Body of pancreas (tissue), 4 donors: ENCODE measurements at regions not wholly inside any gene's neighbourhood (a gene's known extent, or its start where the extent isn't known, plus 50 kb on each side); places are given as distances from the start of the nearest gene placed in this dataset.

ENCODE experiments used
- CTCF ChIP-seq, 7 experiments: fragments of 450-650 bp in 4 of 7; fragments of 200-600 bp in 3 of 7; sonication (generic) in 3 of 7; IDR thresholded peaks; one replicate each; pipeline ENCODE4 v1.5.1; 2016 to 2019; ENCODE audit warnings: antibody characterized with exemption in 7 of 7
- POLR2A ChIP-seq, 3 donors: fragments of 450-650 bp; IDR thresholded peaks; one replicate each; pipeline ENCODE4 v1.6.1; 2016; ENCODE audit warnings: antibody characterized with exemption in 3 of 3, mild to moderate bottlenecking in 2 of 3

DNA sequence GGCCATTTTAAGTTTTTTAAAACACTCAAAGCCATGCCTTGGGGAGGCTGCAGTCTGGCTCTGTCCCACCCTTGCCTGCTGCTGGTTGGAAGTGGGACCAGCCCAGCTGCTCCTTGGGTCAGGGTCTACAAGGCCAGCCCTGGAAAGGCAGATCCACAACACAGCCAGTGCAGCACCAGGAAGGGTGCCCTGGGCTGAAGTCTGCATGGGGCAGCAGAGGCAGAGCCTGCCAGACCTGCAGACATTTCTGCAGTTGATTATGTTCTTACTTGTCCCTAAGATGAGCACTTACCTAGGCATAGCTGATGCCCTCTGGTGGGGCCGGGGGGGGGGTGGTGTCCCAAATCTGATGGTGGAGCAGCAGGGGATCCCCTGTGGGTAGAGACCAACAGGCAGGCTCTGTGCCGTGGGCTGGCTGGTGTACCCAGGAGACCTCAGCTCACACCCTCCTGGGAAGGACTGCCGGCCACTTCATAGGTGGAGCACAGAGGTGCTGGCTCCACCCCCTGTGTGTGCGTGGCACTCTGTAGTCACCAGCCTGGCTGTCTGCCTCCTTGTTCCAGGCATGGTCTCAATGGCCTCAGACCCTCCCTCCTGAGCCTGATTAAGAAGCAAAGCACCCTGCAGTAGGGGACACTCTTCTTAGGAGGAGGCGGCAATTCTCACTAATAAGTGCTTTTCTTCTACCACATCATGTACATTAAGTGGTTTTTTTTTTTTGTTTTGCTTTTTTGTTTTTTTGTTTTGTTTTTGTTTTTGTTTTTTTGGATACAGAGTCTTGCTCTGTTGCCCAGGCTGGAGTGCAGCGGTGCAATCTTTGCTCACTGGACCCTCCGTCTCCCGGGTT is 97.4 kb upstream of the KLF13 start:
- TF ChIP-seq POLR2A (IDR thresholded peaks at IDR 0.05), result peak; percentile 9 to 47 (median 40)
- TF ChIP-seq CTCF (IDR thresholded peaks at IDR 0.05), result no peak
